CD8-positive, alpha-beta memory T cell (primary cell): ENCODE measurements at regions not wholly inside any gene's neighbourhood (a gene's known extent, or its start where the extent isn't known, plus 50 kb on each side); places are given as distances from the start of the nearest gene placed in this dataset.
A peak's percentile ranks its signal among the peaks of the same experiment; 100 is the strongest.

Experiments used
- CTCF ChIA-PET: fragments of 350-600 bp; sonication (Branson Sonifier 250); formaldehyde crosslinking; loops from one replicate; lab custom pipeline; 2021; ENCODE audit warnings: antibody characterized with exemption; lab: Charles Lee
- POLR2A ChIA-PET: fragments of 350-600 bp; sonication (Branson Sonifier 250); formaldehyde crosslinking; loops from one replicate; lab custom pipeline; 2021; ENCODE audit warnings: antibody characterized with exemption; lab: Charles Lee
- DNase-seq, 5 donors: peaks; one replicate each; pipeline versions ENCODE4 v3.0.0 to v3.0.0-alpha.2; 2020 to 2022; ENCODE audit warnings: mixed read lengths in 1 of 5
- H3K27ac ChIP-seq: one replicate; pipeline ENCODE4 v1.7.0; 2013; ENCODE audit warnings: low read depth, mild to moderate bottlenecking, low read length, moderate library complexity
- H3K27me3 ChIP-seq: 2 replicates; pipeline ENCODE4 v1.7.0; 2013; ENCODE audit warnings: low read length, mild to moderate bottlenecking; ENCODE audit not compliant: insufficient read depth, poor library complexity, severe bottlenecking
- H3K36me3 ChIP-seq: 2 replicates; pipeline ENCODE4 v1.7.0; 2013; ENCODE audit warnings: mild to moderate bottlenecking, low read length, moderate library complexity; ENCODE audit not compliant: insufficient read depth
- H3K4me1 ChIP-seq: 2 replicates; pipeline ENCODE4 v1.7.0; 2013; ENCODE audit warnings: mild to moderate bottlenecking, low read length, moderate library complexity; ENCODE audit not compliant: insufficient read depth
- H3K4me3 ChIP-seq: 2 replicates; pipeline ENCODE4 v1.7.0; 2013; ENCODE audit warnings: mild to moderate bottlenecking, low read length
- H3K9me3 ChIP-seq: 2 replicates; pipeline ENCODE4 v1.7.0; 2013; ENCODE audit warnings: mild to moderate bottlenecking, low read length
- H3K27ac Mint-ChIP-seq, 8 donors: one replicate each; pipeline ENCODE4 v1.8.0; 2020 to 2021; ENCODE audit warnings: mixed read lengths in 8 of 8, mild to moderate bottlenecking in 6 of 8, inconsistent platforms in 3 of 8, moderate library complexity in 3 of 8
- H3K27me3 Mint-ChIP-seq, 2 donors: one replicate each; pipeline ENCODE4 v1.8.0; 2020 to 2021; ENCODE audit warnings: mixed read lengths in 2 of 2, mild to moderate bottlenecking in 1 of 2, moderate library complexity in 1 of 2
- H3K36me3 Mint-ChIP-seq, 3 donors: one replicate each; pipeline ENCODE4 v1.8.0; 2020 to 2021; ENCODE audit warnings: mixed read lengths in 3 of 3, inconsistent platforms in 1 of 3, mild to moderate bottlenecking in 1 of 3
- H3K4me1 Mint-ChIP-seq, 3 donors: one replicate each; pipeline ENCODE4 v1.8.0; 2020 to 2021; ENCODE audit warnings: mixed read lengths in 3 of 3, inconsistent platforms in 1 of 3, mild to moderate bottlenecking in 1 of 3
- H3K4me3 Mint-ChIP-seq, 7 donors: one replicate each; pipeline ENCODE4 v1.8.0; 2020 to 2021; ENCODE audit warnings: mixed read lengths in 7 of 7, mild to moderate bottlenecking in 6 of 7, moderate library complexity in 4 of 7, inconsistent platforms in 2 of 7
- H3K9me3 Mint-ChIP-seq, 5 donors: one replicate each; pipeline ENCODE4 v1.8.0; 2020 to 2022; ENCODE audit warnings: mixed read lengths in 5 of 5, mild to moderate bottlenecking in 3 of 5, moderate library complexity in 2 of 5, inconsistent platforms in 1 of 5

DNA sequence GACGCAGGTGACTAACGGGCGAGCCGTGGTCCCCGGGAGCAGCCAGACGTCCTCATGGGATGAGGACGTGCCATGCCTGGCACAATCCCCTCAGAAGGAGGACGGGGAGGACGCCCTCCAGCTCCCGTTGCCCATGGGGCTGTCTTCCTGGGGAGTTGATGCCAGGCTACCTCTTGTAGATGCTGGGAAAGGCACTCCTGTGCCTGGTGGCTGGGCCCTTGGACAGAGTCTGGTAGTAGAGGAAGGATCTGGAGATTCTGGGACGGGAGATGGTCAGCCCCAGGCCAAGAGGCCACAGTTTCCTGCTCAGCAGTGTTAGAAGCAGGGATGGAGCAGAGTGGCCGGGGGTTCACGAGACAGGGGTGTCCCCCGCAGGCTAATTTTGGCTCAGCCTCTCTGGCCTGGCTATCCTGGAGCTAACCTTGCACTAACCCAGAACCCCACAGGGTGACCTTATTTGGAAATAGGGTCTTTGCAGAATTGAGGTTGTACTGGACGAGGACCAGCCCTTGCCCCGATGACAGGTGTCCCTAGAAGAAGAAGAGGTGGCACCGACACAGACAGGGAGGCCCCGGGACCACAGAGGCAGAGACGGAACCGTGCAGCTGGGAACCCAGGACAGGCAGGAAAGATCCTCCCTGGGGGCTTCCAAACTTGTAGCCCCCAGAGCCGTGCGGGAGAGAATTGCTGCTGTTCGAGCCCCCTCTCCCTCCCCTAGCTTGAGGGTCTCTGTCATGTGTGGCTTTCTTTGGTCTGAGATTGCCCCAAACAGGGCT is 50.1 kb upstream of the ADRA2C start:
- Mint-ChIP-seq H3K9me3 (peaks cover 0 to 11% (median 2%) of the 10 kb centered on the region in 5 donors), H3K27ac (no peak overlapping the region), H3K4me3 (no peak overlapping the region), H3K27me3 (peaks cover 27 to 38% of the 10 kb centered on the region in 2 donors), H3K36me3 (peaks cover 0 to 2% (median 0%) of the 10 kb centered on the region in 3 donors), H3K4me1 (no peaks in the 10 kb centered on the region)
- H3K27ac ChIP-seq = no peak overlapping the region
- CTCF ChIA-PET = no interaction called here
- POLR2A ChIA-PET = no interaction called here
- H3K4me3 ChIP-seq = no peak overlapping the region
- no peaks in the 10 kb centered on the region for H3K36me3 ChIP-seq
- H3K4me1 ChIP-seq = no peaks in the 10 kb centered on the region
- no peaks in the 10 kb centered on the region for H3K9me3 ChIP-seq
- H3K27me3 ChIP-seq = no peaks in the 10 kb centered on the region
- no peak for DNase-seq

GRCh38 chr4:3715061-3715854 is 50.9 kb upstream of the ADRA2C start:
- peaks cover 0 to 2% (median 0%) of the 10 kb centered on the region in 3 donors for H3K36me3 Mint-ChIP-seq
- POLR2A ChIA-PET = no interaction called here
- H3K27me3 ChIP-seq = no peaks in the 10 kb centered on the region

GRCh38 chr4:3714642-3715001 is 51.6 kb upstream of the ADRA2C start:
- Mint-ChIP-seq H3K9me3 (peaks cover 0 to 11% (median 2%) of the 10 kb centered on the region in 5 donors), H3K4me1 (no peaks in the 10 kb centered on the region), H3K36me3 (peaks cover 0 to 2% (median 0%) of the 10 kb centered on the region in 3 donors), H3K27me3 (peaks cover 21 to 24% of the 10 kb centered on the region in 2 donors), H3K4me3 (no peak overlapping the region), H3K27ac (no peak overlapping the region)
- no peak for DNase-seq
- H3K27ac ChIP-seq = no peak overlapping the region
- H3K36me3 ChIP-seq = no peaks in the 10 kb centered on the region
- H3K9me3 ChIP-seq = no peaks in the 10 kb centered on the region
- CTCF ChIA-PET = no interaction called here
- no peak overlapping the region for H3K4me3 ChIP-seq
- H3K4me1 ChIP-seq = no peaks in the 10 kb centered on the region
- POLR2A ChIA-PET = no interaction called here
- no peaks in the 10 kb centered on the region for H3K27me3 ChIP-seq

More at GRCh38 chr4:3715061-3715854, 50.9 kb upstream of the ADRA2C start:
- Mint-ChIP-seq H3K9me3 (peaks cover 0 to 11% (median 2%) of the 10 kb centered on the region in 5 donors), H3K4me1 (no peaks in the 10 kb centered on the region), H3K27me3 (peaks cover 24 to 30% of the 10 kb centered on the region in 2 donors), H3K4me3 (no peak overlapping the region), H3K27ac (no peak overlapping the region)
- Histone ChIP-seq H3K9me3 (no peaks in the 10 kb centered on the region), H3K27ac (no peak overlapping the region), H3K4me3 (no peak overlapping the region), H3K4me1 (no peaks in the 10 kb centered on the region), H3K36me3 (no peaks in the 10 kb centered on the region)
- DNase-seq = no peak
- CTCF ChIA-PET = no interaction called here

- H3K36me3 ChIP-seq = no peaks in the 10 kb centered on the region
- H3K4me3 Mint-ChIP-seq = no peak overlapping the region
- no peaks in the 10 kb centered on the region for H3K4me1 ChIP-seq
- peaks cover 16 to 23% of the 10 kb centered on the region in 2 donors for H3K27me3 Mint-ChIP-seq
- H3K27ac Mint-ChIP-seq = no peak overlapping the region
- no peaks in the 10 kb centered on the region for H3K9me3 ChIP-seq
- H3K4me3 ChIP-seq = no peak overlapping the region
- no peaks in the 10 kb centered on the region for H3K4me1 Mint-ChIP-seq
- peaks cover 0 to 9% (median 2%) of the 10 kb centered on the region in 5 donors for H3K9me3 Mint-ChIP-seq
- ChIA-PET POLR2A (no interaction called here), CTCF (no interaction called here)
- DNase-seq = no peak
- H3K27me3 ChIP-seq = no peaks in the 10 kb centered on the region
- H3K36me3 Mint-ChIP-seq = peaks cover 0 to 2% (median 0%) of the 10 kb centered on the region in 3 donors
- H3K27ac ChIP-seq = no peak overlapping the region
These were observed 52.2 kb upstream of the ADRA2C start for GRCh38 chr4:3713817-3714641.

DNA sequence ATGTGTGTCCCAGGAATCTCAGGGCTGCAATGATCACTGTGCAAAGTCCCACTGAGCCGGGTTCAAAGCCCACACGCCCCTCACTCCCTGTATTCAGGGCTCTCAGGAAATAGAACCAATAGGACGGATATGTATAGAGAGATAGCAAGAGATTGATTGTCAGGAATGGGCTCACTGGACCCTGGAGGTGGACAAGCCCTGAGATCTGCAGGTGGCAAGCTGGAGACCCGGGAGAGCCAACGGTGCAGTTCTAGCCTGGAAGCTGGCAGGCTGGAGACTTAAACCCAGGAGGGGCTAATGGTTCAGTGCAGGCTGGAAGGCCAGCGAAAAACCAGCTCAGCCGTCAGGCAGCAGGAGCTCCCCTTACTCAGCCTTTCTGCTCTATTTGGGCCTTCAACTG is 52.8 kb upstream of the ADRA2C start:
- Histone ChIP-seq H3K36me3 (no peaks in the 10 kb centered on the region), H3K4me1 (no peaks in the 10 kb centered on the region), H3K9me3 (no peaks in the 10 kb centered on the region), H3K4me3 (no peak overlapping the region), H3K27ac (no peak overlapping the region), H3K27me3 (no peaks in the 10 kb centered on the region)
- ChIA-PET POLR2A (no interaction called here), CTCF (no interaction called here)
- no peak overlapping the region for H3K27ac Mint-ChIP-seq
- peaks cover 0 to 5% (median 0%) of the 10 kb centered on the region in 5 donors for H3K9me3 Mint-ChIP-seq
- no peaks in the 10 kb centered on the region for H3K4me1 Mint-ChIP-seq
- H3K27me3 Mint-ChIP-seq = peaks cover 10 to 18% of the 10 kb centered on the region in 2 donors
- H3K36me3 Mint-ChIP-seq = peaks cover 0 to 2% (median 0%) of the 10 kb centered on the region in 3 donors
- no peak for DNase-seq
- peak overlapping the region in 1 of 7 donors; percentile 38 for H3K4me3 Mint-ChIP-seq

DNA sequence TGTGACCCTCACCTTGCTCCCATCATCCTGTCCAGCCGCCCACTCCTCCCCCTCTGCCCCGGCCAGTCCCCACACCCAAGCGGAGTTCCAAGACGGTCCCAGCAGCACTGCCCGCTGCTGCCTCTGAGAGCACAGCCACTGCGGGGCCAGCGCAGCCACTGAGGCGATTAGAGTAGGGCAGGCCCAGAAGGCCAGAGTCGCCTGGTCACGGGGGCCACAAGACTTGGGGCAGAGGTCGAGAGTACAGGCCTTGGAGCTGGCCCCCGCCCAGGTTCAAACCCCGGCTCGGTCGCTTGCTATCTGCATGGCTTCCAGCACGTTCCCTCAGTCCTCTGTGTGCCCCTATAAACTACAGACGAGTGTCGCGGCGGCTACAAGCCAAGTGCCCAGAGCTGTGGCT is 53.2 kb upstream of the ADRA2C start:
- peak overlapping the region in 1 of 7 donors; percentile 38 for H3K4me3 Mint-ChIP-seq
- H3K27me3 ChIP-seq = no peaks in the 10 kb centered on the region
- H3K4me1 Mint-ChIP-seq = no peaks in the 10 kb centered on the region
- no peaks in the 10 kb centered on the region for H3K4me1 ChIP-seq
- H3K9me3 Mint-ChIP-seq = peaks cover 0 to 1% (median 0%) of the 10 kb centered on the region in 5 donors
- H3K27ac ChIP-seq = no peak overlapping the region
- H3K4me3 ChIP-seq = no peak overlapping the region
- H3K9me3 ChIP-seq = no peaks in the 10 kb centered on the region
- POLR2A ChIA-PET = no interaction called here
- no peak overlapping the region for H3K27ac Mint-ChIP-seq
- peaks cover 10 to 16% of the 10 kb centered on the region in 2 donors for H3K27me3 Mint-ChIP-seq
- CTCF ChIA-PET = no interaction called here
- peaks cover 0 to 2% (median 0%) of the 10 kb centered on the region in 3 donors for H3K36me3 Mint-ChIP-seq
- DNase-seq = no peak
- H3K36me3 ChIP-seq = no peaks in the 10 kb centered on the region

DNA sequence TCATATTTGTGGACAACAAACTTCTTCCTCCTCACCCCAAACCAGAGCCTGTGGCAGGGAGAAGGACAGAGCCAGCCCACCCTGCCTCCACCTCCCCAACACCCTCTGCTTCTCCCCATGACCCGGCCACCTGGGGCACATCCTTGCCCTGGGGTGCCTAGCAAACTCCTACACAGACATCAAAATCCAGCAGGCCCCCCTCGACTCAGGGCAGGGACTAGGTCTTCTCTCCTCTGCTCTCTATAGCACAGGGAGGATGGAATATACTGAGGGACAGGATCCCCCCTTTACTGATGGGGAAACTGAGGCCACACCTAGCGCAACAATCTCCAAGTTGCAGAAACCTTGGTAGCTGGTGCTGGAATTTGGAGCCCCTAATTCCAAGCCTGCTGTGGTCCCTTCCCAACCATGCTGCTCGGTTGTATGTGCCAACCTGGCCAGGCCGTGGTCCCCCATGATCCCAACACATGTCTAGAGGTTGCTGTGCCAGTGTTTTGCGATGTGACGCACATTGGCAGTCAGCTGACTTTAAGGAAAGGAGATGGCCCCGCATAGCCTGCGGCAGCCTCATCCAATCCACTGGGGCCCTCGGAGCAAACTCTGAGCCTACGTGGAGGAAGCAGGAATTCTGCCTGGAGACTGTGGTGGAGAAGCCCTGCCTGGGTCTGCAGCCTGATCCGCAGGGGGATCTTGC is 53.9 kb upstream of the ADRA2C start:
- Histone ChIP-seq H3K4me3 (no peak overlapping the region), H3K36me3 (no peaks in the 10 kb centered on the region), H3K27me3 (no peaks in the 10 kb centered on the region), H3K9me3 (no peaks in the 10 kb centered on the region), H3K27ac (no peak overlapping the region), H3K4me1 (no peaks in the 10 kb centered on the region)
- no peaks in the 10 kb centered on the region for H3K4me1 Mint-ChIP-seq
- peaks cover 10 to 14% of the 10 kb centered on the region in 2 donors for H3K27me3 Mint-ChIP-seq
- DNase-seq = no peak
- no peak overlapping the region for H3K4me3 Mint-ChIP-seq
- H3K27ac Mint-ChIP-seq = peak overlapping the region in 1 of 8 donors; percentile 29
- ChIA-PET POLR2A (no interaction called here), CTCF (no interaction called here)
- H3K36me3 Mint-ChIP-seq = no peaks in the 10 kb centered on the region
- peaks cover 0 to 2% (median 0%) of the 10 kb centered on the region in 5 donors for H3K9me3 Mint-ChIP-seq
